ENCODE measurements at regions not wholly inside any gene's neighbourhood (a gene's known extent, or its start where the extent isn't known, plus 50 kb on each side); places are given as distances from the start of the nearest gene placed in this dataset.
"Not testable (repeated sequence)": the region's sequence is repeated elsewhere in the genome, so short reads cannot be mapped to it uniquely, and the experiment has no call there.

DNA sequence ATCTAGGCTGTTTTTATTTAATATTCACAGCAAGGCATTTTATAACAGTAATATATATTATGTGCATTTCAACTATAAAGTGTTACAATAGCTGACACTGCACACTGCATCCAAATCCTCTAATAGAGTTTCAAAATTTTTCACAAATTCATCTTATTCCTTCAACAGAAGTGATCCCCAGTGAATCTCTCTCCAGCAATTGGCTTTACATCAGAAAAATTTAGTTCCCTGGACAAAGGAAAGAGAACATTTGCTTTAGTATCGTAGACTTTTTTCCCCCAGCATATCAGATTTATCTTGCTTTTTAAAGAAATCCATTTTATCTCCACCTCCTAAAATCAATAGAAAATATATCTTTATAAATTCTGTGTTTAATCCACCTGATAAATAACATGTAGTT lies 868.6 kb downstream of the TBL1XR1 start:
- TF ChIP-seq, protein P1, sequence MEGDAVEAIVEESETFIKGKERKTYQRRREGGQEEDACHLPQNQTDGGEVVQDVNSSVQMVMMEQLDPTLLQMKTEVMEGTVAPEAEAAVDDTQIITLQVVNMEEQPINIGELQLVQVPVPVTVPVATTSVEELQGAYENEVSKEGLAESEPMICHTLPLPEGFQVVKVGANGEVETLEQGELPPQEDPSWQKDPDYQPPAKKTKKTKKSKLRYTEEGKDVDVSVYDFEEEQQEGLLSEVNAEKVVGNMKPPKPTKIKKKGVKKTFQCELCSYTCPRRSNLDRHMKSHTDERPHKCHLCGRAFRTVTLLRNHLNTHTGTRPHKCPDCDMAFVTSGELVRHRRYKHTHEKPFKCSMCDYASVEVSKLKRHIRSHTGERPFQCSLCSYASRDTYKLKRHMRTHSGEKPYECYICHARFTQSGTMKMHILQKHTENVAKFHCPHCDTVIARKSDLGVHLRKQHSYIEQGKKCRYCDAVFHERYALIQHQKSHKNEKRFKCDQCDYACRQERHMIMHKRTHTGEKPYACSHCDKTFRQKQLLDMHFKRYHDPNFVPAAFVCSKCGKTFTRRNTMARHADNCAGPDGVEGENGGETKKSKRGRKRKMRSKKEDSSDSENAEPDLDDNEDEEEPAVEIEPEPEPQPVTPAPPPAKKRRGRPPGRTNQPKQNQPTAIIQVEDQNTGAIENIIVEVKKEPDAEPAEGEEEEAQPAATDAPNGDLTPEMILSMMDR (IDR thresholded peaks at IDR 0.05; ENCODE audit: extremely low read depth, missing control alignments): no peak
- no peak for DNase-seq (ENCODE audit: low spot score)

DNA sequence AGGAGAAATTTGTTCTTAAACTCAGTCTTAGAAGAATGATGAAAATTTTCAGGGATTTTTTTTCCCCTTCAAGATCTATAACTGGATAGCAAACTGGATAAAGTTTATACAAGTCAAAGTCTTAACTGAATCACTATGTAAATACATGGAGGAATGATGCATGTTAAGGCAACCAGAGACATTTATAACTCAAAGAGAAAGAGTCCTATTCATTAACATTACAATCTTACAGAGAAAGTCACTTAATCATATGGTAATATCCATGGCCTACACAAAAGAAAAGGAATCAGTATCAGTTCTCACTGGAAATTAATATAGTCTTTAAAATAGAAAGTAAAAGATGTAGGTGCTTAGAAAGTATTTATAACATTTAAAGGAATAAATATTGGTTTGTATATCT lies 869.1 kb downstream of the TBL1XR1 start:
- TF ChIP-seq, protein P1 (IDR thresholded peaks at IDR 0.05; ENCODE audit: extremely low read depth, missing control alignments): no peak
- no peak for DNase-seq (ENCODE audit: low spot score)

DNA sequence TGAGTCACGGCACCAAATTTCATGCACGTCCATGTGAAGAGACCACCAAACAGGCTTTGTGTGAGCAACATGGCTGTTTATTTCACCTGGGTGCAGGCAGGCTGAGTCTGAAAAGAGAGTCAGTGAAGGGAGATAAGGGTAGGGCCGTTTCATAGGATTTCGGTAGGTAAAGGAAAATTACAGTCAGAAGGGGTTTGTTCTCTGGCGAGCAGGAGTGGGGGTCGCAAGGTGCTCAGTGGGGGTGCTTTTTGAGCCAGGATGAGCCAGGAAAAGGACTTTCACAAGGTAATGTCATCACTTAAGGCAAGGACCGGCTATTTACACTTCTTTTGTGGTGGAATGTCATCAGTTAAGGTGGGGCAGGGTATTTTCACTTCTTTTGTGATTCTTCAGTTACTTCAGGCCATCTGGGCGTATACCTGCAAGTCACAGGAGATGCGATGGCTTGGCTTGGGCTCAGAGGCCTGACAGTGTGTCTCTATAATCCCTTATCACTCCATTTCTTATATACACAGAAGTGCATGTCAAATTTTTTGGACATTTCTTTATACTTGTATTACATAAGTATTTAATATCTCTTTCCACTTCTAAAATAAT lies 870.3 kb downstream of the TBL1XR1 start:
- not testable (repeated sequence) for DNase-seq (ENCODE audit: low spot score)

DNA sequence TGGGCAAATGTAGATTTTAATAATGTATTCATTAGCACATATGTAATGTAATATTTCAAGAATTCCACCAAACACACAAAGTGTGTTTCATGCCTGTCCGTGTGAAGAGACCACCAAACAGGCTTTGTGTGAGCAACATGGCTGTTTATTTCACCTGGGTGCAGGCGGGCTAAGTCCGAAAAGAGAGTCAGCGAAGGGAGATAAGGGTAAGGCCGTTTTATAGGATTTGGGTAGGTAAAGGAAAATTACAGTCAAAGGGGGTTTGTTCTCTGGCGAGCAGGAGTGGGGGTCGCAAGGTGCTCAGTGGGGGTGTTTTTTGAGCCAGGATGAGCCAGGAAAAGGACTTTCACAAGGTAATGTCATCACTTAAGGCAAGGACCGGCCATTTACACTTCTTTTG lies 875.8 kb downstream of the TBL1XR1 start:
- DNase-seq (ENCODE audit: low spot score): not testable (repeated sequence)

DNA sequence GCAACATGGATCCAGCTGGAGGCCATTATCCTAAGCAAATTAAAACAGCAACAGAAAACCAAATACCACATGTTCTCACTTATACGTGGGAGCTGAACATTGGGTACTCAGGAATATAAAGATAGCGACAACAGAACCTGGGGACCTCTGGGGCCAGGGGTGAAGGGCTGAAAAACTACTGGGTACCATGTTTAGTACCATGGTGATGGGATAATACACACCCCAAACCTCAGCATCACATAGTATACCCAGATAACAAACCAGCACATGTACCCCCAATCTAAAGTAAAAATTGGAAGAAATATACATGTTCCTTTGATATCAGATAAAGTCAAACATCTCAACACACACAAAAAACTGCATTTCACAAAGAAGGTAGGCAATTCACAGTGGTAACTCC lies 876.2 kb downstream of the TBL1XR1 start:
- no peak for DNase-seq (ENCODE audit: low spot score)
- TF ChIP-seq, protein P1 (IDR thresholded peaks at IDR 0.05; ENCODE audit: extremely low read depth, missing control alignments): no peak

DNA sequence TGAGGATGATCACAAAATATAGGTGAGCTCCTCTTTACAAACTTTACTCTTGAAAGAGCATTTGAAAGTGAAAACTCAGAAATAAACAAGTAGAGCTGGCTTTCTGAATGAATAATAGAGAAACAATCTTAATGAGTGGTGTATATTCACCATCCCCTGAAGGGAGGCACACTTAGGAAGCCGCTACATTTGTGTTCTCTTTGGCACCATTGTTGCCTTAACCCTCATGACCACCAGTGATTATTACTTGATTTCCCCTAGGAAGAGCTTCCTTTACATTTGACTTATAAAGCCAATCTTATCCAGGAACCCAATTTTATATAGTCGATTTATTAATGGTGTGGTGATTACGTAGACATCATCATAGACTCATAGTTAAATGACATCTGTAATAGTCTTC lies 883.9 kb downstream of the TBL1XR1 start:
- TF ChIP-seq, protein P1 (IDR thresholded peaks at IDR 0.05; ENCODE audit: extremely low read depth, missing control alignments): no peak
- DNase-seq (ENCODE audit: low spot score): no peak

DNA sequence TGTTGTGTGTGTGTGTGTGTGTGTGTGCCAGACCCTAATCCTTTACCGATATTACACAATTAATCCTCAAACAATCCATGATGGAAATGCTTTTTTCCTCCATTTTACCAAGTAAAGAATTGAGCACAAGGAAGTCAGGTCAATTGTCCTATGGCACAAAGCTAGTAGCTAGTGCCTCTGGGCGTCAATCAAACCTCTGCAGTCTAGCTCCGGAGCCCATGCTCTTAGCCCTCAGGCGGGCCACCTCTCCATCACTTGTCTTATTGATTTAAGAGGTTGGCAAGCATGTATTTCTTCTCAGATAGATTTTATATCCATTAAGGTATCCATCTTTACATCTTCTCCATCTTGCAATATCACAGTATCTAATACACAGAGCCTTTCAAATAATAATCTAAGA lies 886.6 kb downstream of the TBL1XR1 start:
- DNase-seq (ENCODE audit: low spot score): no peak
- TF ChIP-seq, protein P1 (IDR thresholded peaks at IDR 0.05; ENCODE audit: extremely low read depth, missing control alignments): no peak

DNA sequence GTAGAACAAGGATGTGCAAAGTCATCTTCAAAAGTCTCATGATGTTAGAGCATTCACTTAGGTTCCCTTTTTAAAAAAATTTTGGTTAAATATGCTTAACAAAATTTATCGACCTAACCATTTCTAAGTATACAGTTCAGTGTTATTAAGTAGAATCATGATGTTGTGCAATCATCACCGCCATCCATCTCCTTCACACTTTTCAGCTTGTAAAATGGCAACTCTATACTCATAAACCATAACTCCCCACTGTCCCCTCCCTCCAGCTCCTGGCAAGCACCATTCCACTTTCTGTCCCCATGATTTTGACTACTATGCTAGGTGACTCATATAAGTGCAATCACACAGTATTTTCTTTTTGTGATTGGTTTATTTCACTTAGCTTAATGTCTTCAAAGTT lies 895.0 kb downstream of the TBL1XR1 start:
- TF ChIP-seq, protein P1 (IDR thresholded peaks at IDR 0.05; ENCODE audit: extremely low read depth, missing control alignments): no peak
- DNase-seq (ENCODE audit: low spot score): no peak
